ENCODE measurements at regions not wholly inside any gene's neighbourhood (a gene's known extent, or its start where the extent isn't known, plus 50 kb on each side); places are given as distances from the start of the nearest gene placed in this dataset.

- TF ChIP-seq REST (IDR thresholded peaks at IDR 0.05; ENCODE audit: insufficient read depth in 1 of 2, low read depth in 2 of 2, low read length in 2 of 2) (no peak), SIN3A (IDR thresholded peaks at IDR 0.05; ENCODE audit: borderline replicate concordance, insufficient read depth, low read length) (no peak), POLR2AphosphoS5 (IDR thresholded peaks at IDR 0.05; ENCODE audit: low read depth, low read length) (no peak), TAF1 (IDR thresholded peaks at IDR 0.05; ENCODE audit: borderline replicate concordance, insufficient read depth, low read length) (no peak), FOXP2 (optimal IDR thresholded peaks at IDR 0.05; ENCODE audit: borderline replicate concordance, extremely low read depth, extremely low read length, insufficient read depth) (no peak)
Measured at GRCh38 chr1:194196562-194196961, 1010.1 kb upstream of the B3GALT2 start.
